HG03060 (cell line): ENCODE measurements at regions not wholly inside any gene's neighbourhood (a gene's known extent, or its start where the extent isn't known, plus 50 kb on each side); places are given as distances from the start of the nearest gene placed in this dataset.
"Not testable (repeated sequence)": the region's sequence is repeated elsewhere in the genome, so short reads cannot be mapped to it uniquely, and the experiment has no call there.

Experiments
- ATAC-seq: cut with Tn5 transposase; IDR thresholded peaks from one replicate; pipeline ENCODE4 v1.9.1; 2021; ENCODE audit warnings: low read depth, moderate number of reproducible peaks; ENCODE audit not compliant: unreplicated experiment

- no peak for ATAC-seq
These were observed 340.0 kb upstream of the NRG3 start for GRCh38 chr10:81534991-81535390.

- ATAC-seq = no peak
These were observed 333.5 kb upstream of the NRG3 start for GRCh38 chr10:81541517-81541916.

- ATAC-seq = no peak
These were observed 328.8 kb upstream of the NRG3 start for GRCh38 chr10:81546243-81546642.

- no peak for ATAC-seq
These were observed 326.8 kb upstream of the NRG3 start for GRCh38 chr10:81548160-81548559.

- ATAC-seq = no peak
These were observed 310.9 kb upstream of the NRG3 start for GRCh38 chr10:81564143-81564542.

GRCh38 chr10:81569488-81569887 is 305.5 kb upstream of the NRG3 start:
- ATAC-seq = no peak

GRCh38 chr10:81570349-81570748 is 304.6 kb upstream of the NRG3 start:
- no peak for ATAC-seq

- ATAC-seq = no peak
These were observed 303.9 kb upstream of the NRG3 start for GRCh38 chr10:81570878-81571794.

- no peak for ATAC-seq
These were observed 300.0 kb upstream of the NRG3 start for GRCh38 chr10:81575036-81575435.

GRCh38 chr10:81576336-81576735 is 298.7 kb upstream of the NRG3 start:
- no peak for ATAC-seq

- no peak for ATAC-seq
These were observed 280.0 kb upstream of the NRG3 start for GRCh38 chr10:81594991-81595390.

GRCh38 chr10:81600185-81600584 is 274.8 kb upstream of the NRG3 start:
- ATAC-seq = no peak

- ATAC-seq = no peak
These were observed 271.8 kb upstream of the NRG3 start for GRCh38 chr10:81603106-81603620.

- not testable (repeated sequence) for ATAC-seq
These were observed 230.5 kb upstream of the NRG3 start for GRCh38 chr10:81644485-81644884.

- no peak for ATAC-seq
These were observed 219.0 kb upstream of the NRG3 start for GRCh38 chr10:81655986-81656385.

- ATAC-seq = no peak
These were observed 212.2 kb upstream of the NRG3 start for GRCh38 chr10:81662837-81663236.

- ATAC-seq = not testable (repeated sequence)
These were observed 210.2 kb upstream of the NRG3 start for GRCh38 chr10:81664800-81665199.

- no peak for ATAC-seq
These were observed 200.1 kb upstream of the NRG3 start for GRCh38 chr10:81674941-81675340.

- ATAC-seq = no peak
These were observed 195.7 kb upstream of the NRG3 start for GRCh38 chr10:81679291-81679690.

- no peak for ATAC-seq
These were observed 194.6 kb upstream of the NRG3 start for GRCh38 chr10:81680359-81680758.

- ATAC-seq = no peak
These were observed 186.5 kb upstream of the NRG3 start for GRCh38 chr10:81688459-81688858.
